Gastrocnemius medialis (tissue), 4 donors: ENCODE measurements at regions not wholly inside any gene's neighbourhood (a gene's known extent, or its start where the extent isn't known, plus 50 kb on each side); places are given as distances from the start of the nearest gene placed in this dataset.

ENCODE experiments used
- ATAC-seq, 2 donors: fragments of 150-250 bp; one replicate each; pipeline ENCODE4 v1.9.1; 2016
- DNase-seq, 2 donors: peaks; one replicate each; pipeline ENCODE4 v3.0.0-alpha.2; 2019
- H3K27ac ChIP-seq, 4 donors: fragments of 200-600 bp; sonication (generic); 1 replicate in 1 of 4; 2 replicates in 3 of 4; pipeline ENCODE4 v1.5.1; 2016 to 2018; ENCODE audit warnings: mild to moderate bottlenecking in 2 of 4, moderate library complexity in 1 of 4
- H3K27me3 ChIP-seq, 3 donors: fragments of 200-600 bp; sonication (generic) in 2 of 3; 1 replicate in 1 of 3; 2 replicates in 2 of 3; pipeline versions ENCODE4 v1.5.1 to v1.6.0; 2016 to 2019; ENCODE audit warnings: mild to moderate bottlenecking in 1 of 3, moderate library complexity in 1 of 3
- H3K36me3 ChIP-seq, 2 donors: fragments of 200-600 bp; sonication (generic) in 1 of 2; one replicate each; pipeline ENCODE4 v1.5.1; 2017 to 2018
- H3K4me1 ChIP-seq, 2 donors: fragments of 200-600 bp; sonication (generic) in 1 of 2; one replicate each; pipeline ENCODE4 v1.5.1; 2016 to 2017; ENCODE audit warnings: mild to moderate bottlenecking in 2 of 2
- H3K4me3 ChIP-seq, 4 donors: fragments of 200-600 bp; sonication (generic) in 3 of 4; 1 replicate in 1 of 4; 2 replicates in 3 of 4; pipeline ENCODE4 v1.5.1; 2016 to 2019; ENCODE audit warnings: mild to moderate bottlenecking in 2 of 4
- H3K9me3 ChIP-seq, 3 donors: fragments of 200-600 bp; sonication (generic) in 2 of 3; 1 replicate in 1 of 3; 2 replicates in 2 of 3; pipeline ENCODE4 v1.5.1; 2016 to 2019
- POLR2A ChIP-seq, 2 donors: fragments of 450-650 bp; IDR thresholded peaks; one replicate each; pipeline ENCODE4 v1.6.1; 2017; ENCODE audit warnings: antibody characterized with exemption in 2 of 2, mild to moderate bottlenecking in 2 of 2, moderate library complexity in 2 of 2
- in situ Hi-C, 4 donors: fragments of 200-750 bp; cut with MboI; loops; one replicate each; pipeline versions ENCODE4 v1.15.0 to v1.8.0; 2017; ENCODE audit warnings: low sequenced_read_pairs in 4 of 4
- intact Hi-C: fragments of 100-400 bp; cut with DNase I; formaldehyde crosslinking; loops from one replicate; pipeline ENCODE4 v1.15.1; 2023; ENCODE audit warnings: low total_unique reads
- TF ChIP-seq, protein P1 (sequence below), 5 experiments: fragments of 450-650 bp in 3 of 5; fragments of 200-600 bp in 2 of 5; sonication (generic) in 2 of 5; IDR thresholded peaks in 4 of 5; conservative IDR thresholded peaks in 1 of 5; 1 replicate in 4 of 5; 2 replicates in 1 of 5; pipeline ENCODE4 v1.5.1; 2016 to 2019; ENCODE audit warnings: antibody characterized with exemption in 5 of 5, mild to moderate bottlenecking in 3 of 5, moderate library complexity in 3 of 5

DNA sequence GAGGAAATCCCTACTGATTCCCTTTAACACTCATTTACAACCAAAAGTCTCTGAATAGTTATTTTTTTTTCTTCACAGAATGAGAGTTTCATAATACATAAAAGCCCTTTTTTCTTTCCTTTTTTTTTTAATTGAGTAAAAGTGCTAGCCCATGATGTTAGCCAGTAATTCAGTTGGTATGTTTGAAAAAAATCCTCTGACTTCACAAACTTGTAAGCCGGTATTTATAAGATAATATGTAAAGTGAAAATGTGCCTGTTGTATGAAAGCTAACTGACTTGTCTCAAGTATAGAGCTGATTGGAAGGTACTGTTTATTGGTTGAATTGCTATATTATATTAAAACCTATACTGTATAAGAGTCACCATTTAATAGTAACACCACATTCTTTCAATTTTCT is 70.2 kb upstream of the NEIL3 start:
- Histone ChIP-seq H3K27me3 (no peaks in the 10 kb centered on the region), H3K36me3 (no peaks in the 10 kb centered on the region), H3K4me1 (no peaks in the 10 kb centered on the region), H3K9me3 (no peaks in the 10 kb centered on the region), H3K27ac (no peak overlapping the region), H3K4me3 (no peak overlapping the region)
- TF ChIP-seq, protein P1, sequence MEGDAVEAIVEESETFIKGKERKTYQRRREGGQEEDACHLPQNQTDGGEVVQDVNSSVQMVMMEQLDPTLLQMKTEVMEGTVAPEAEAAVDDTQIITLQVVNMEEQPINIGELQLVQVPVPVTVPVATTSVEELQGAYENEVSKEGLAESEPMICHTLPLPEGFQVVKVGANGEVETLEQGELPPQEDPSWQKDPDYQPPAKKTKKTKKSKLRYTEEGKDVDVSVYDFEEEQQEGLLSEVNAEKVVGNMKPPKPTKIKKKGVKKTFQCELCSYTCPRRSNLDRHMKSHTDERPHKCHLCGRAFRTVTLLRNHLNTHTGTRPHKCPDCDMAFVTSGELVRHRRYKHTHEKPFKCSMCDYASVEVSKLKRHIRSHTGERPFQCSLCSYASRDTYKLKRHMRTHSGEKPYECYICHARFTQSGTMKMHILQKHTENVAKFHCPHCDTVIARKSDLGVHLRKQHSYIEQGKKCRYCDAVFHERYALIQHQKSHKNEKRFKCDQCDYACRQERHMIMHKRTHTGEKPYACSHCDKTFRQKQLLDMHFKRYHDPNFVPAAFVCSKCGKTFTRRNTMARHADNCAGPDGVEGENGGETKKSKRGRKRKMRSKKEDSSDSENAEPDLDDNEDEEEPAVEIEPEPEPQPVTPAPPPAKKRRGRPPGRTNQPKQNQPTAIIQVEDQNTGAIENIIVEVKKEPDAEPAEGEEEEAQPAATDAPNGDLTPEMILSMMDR (IDR thresholded peaks at IDR 0.05 in 4 of 5, conservative IDR thresholded peaks at IDR 0.05 in 1 of 5), result no peak
- no peak for TF ChIP-seq POLR2A (IDR thresholded peaks at IDR 0.05)
- intact Hi-C loops, result no loop called here
- DNase-seq, result no peak
- in situ Hi-C loops, result no loop called here
- ATAC-seq, result no peak

DNA sequence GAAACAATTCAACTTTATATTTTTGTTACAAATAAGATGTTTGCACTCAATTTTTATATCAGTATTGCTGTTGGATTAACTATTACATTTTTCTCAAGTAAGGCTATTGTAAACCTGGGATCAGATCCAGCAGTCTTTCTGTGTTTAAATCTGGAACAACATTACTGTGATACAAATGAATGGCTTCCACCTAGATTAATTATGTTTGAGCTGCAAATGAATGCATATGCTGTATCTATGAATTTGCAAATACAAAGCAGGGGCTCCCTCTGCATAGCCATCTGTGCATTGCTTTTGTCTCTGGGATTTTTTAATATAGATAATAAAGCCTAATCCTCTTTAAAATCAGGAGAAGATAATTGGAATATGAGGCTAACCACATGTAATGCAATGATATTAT is 69.8 kb upstream of the NEIL3 start:
- DNase-seq, result no peak
- Histone ChIP-seq H3K36me3 (no peaks in the 10 kb centered on the region), H3K4me1 (no peaks in the 10 kb centered on the region), H3K4me3 (no peak overlapping the region), H3K27ac (no peak overlapping the region), H3K9me3 (no peaks in the 10 kb centered on the region), H3K27me3 (no peaks in the 10 kb centered on the region)
- no peak for TF ChIP-seq POLR2A (IDR thresholded peaks at IDR 0.05)
- TF ChIP-seq, protein P1 (IDR thresholded peaks at IDR 0.05 in 4 of 5, conservative IDR thresholded peaks at IDR 0.05 in 1 of 5), result no peak
- intact Hi-C loops (no loop called here), in situ Hi-C loops (no loop called here)
- ATAC-seq, result no peak

DNA sequence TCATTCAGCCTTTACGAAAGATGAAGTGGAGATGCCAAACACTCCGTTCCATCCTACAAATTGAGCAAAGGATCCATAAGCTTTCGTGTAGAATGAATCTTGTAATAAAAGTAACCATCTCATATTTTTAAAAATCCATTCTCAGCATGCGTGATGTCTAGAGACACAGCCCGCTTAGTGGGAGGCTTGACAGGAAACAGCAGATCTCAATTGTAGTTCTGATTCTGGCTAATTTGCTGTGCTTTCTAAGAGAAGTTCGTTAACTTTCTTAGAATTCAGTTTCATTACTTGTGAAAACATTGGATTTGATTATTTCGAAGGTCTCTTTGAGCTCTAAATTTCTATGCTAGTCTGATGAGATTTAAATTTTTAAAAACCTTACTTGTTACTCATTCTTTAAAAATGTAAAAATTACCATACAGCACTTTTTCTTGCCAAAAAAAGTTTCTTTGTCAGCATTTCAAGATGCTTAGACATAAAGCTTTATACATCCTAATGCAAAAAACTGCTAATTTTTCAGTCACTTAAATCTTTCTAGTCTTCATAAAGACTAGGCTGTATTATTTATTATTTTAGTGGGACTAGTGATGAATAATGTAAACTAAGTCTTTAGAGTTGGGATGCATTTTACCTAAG is 66.9 kb upstream of the NEIL3 start:
- no peak for DNase-seq
- no peak for ATAC-seq
- in situ Hi-C loops (no loop called here), intact Hi-C loops (no loop called here)
- H3K27ac ChIP-seq, result no peak overlapping the region
- no peak overlapping the region for H3K4me3 ChIP-seq
- no peak for TF ChIP-seq POLR2A (IDR thresholded peaks at IDR 0.05)
- TF ChIP-seq, protein P1 (IDR thresholded peaks at IDR 0.05 in 4 of 5, conservative IDR thresholded peaks at IDR 0.05 in 1 of 5), result no peak
- no peaks in the 10 kb centered on the region for H3K9me3 ChIP-seq
- no peaks in the 10 kb centered on the region for H3K4me1 ChIP-seq
- H3K36me3 ChIP-seq, result no peaks in the 10 kb centered on the region
- no peaks in the 10 kb centered on the region for H3K27me3 ChIP-seq

DNA sequence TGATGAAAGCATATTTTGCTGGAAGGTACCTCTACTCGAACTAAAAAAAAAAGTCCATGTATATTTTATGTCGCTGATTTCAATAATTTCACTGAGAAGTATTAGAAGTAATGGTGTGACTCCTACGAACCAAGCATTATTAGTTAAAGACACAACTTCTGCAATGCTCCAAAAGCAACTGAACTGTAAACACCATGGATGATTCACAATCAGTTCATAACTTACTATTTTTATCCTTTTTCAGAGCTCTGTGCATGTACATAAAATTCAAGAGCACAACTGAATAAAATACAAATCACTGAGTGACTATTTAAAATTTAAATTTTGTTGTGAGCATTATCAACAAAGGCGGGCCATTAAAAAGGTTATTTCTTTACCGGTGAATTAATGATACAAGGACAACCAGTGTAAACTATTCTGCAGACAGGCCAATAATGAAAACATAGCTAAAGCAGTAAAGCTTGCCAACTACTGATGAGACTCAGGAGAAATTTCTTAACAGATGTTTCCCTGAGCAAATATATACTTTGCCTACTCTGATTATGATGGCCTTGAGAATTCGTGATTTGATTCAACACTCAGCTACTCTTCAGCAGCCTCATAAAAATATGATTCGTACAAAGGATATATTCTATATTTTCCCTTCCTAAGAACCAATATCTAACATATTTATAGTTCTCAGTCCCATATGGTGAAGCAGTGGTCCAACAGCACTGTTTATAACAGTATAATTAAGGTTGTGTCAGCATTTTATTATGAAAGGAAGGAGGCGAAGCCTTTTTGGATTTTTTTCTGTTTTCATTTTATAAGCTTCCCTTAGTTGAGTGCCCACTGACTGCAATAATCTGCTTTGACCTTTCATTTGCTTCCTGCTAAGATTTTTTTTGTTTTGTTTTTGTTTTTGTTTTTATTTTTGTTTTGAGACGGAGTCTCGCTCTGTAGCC is 62.8 kb upstream of the NEIL3 start:
- no peak overlapping the region for H3K27ac ChIP-seq
- no peaks in the 10 kb centered on the region for H3K27me3 ChIP-seq
- ATAC-seq, result no peak
- no peak for DNase-seq
- H3K4me3 ChIP-seq, result no peak overlapping the region
- H3K36me3 ChIP-seq, result no peaks in the 10 kb centered on the region
- no peaks in the 10 kb centered on the region for H3K4me1 ChIP-seq
- no peaks in the 10 kb centered on the region for H3K9me3 ChIP-seq
- TF ChIP-seq, protein P1 (IDR thresholded peaks at IDR 0.05 in 4 of 5, conservative IDR thresholded peaks at IDR 0.05 in 1 of 5), result no peak
- no peak for TF ChIP-seq POLR2A (IDR thresholded peaks at IDR 0.05)
- in situ Hi-C loops (no loop called here), intact Hi-C loops (no loop called here)
